Fibroblast of lung (primary cell): ENCODE measurements at regions not wholly inside any gene's neighbourhood (a gene's known extent, or its start where the extent isn't known, plus 50 kb on each side); places are given as distances from the start of the nearest gene placed in this dataset.

ENCODE experiments used
- DNase-seq, 2 donors: peaks; one replicate each; pipeline versions ENCODE4 v3.0.0 to v3.0.0-alpha.2; 2010; ENCODE audit warnings: low read depth in 2 of 2
- H2AFZ ChIP-seq: 2 replicates; pipeline ENCODE4 v1.5.1; 2012; ENCODE audit warnings: low read length, control low read depth, inconsistent platforms
- H3K27ac ChIP-seq: 2 replicates; pipeline ENCODE4 v1.5.1; 2011; ENCODE audit warnings: low read length, control low read depth; ENCODE audit not compliant: insufficient read depth
- H3K27me3 ChIP-seq: 2 replicates; pipeline ENCODE4 v1.5.1; 2011; ENCODE audit warnings: mild to moderate bottlenecking, low read length; ENCODE audit not compliant: control insufficient read depth, insufficient read depth
- H3K36me3 ChIP-seq: 2 replicates; pipeline ENCODE4 v1.5.1; 2011; ENCODE audit warnings: low read length; ENCODE audit not compliant: control insufficient read depth, insufficient read depth
- H3K4me1 ChIP-seq: 2 replicates; pipeline ENCODE4 v1.5.1; 2011; ENCODE audit warnings: low read length; ENCODE audit not compliant: control insufficient read depth, insufficient read depth; ENCODE audit errors: extremely low read depth
- H3K4me2 ChIP-seq: 2 replicates; pipeline ENCODE4 v1.5.1; 2011; ENCODE audit warnings: low read length, control low read depth; ENCODE audit not compliant: insufficient read depth; ENCODE audit errors: extremely low read depth
- H3K4me3 ChIP-seq, 4 experiments: fragments of 200-600 bp in 1 of 4; sonication (generic) in 1 of 4; replicated peaks in 1 of 4; 2 replicates each; pipeline ENCODE4 v1.5.1; 2011 to 2016; ENCODE audit warnings: low read length in 4 of 4, low read depth in 3 of 4, mild to moderate bottlenecking in 3 of 4, control low read depth in 2 of 4, inconsistent platforms in 1 of 4, mixed read lengths in 1 of 4; ENCODE audit not compliant: insufficient read depth in 1 of 4; ENCODE audit errors: control extremely low read depth in 1 of 4
- H3K79me2 ChIP-seq: 2 replicates; pipeline ENCODE4 v1.5.1; 2012; ENCODE audit warnings: mild to moderate bottlenecking, low read length, inconsistent platforms; ENCODE audit not compliant: control insufficient read depth, insufficient read depth
- H3K9ac ChIP-seq: 2 replicates; pipeline ENCODE4 v1.5.1; 2011; ENCODE audit warnings: mild to moderate bottlenecking, low read length, control low read depth; ENCODE audit not compliant: insufficient read depth
- H3K9me3 ChIP-seq: 2 replicates; pipeline ENCODE4 v1.5.1; 2012; ENCODE audit warnings: low read depth, low read length; ENCODE audit not compliant: control insufficient read depth, insufficient read depth
- H4K20me1 ChIP-seq: 2 replicates; pipeline ENCODE4 v1.5.1; 2011; ENCODE audit warnings: low read length; ENCODE audit not compliant: control insufficient read depth, insufficient read depth; ENCODE audit errors: extremely low read depth
- CTCF ChIP-seq, 2 donors: IDR thresholded peaks in 1 of 2; conservative IDR thresholded peaks in 1 of 2; 1 replicate in 1 of 2; 2 replicates in 1 of 2; pipeline ENCODE4 v1.5.1; 2011 to 2012; ENCODE audit warnings: low read length in 2 of 2, control low read depth in 1 of 2, inconsistent platforms in 1 of 2, low read depth in 1 of 2, mild to moderate bottlenecking in 1 of 2
- EZH2 ChIP-seq: IDR thresholded peaks from 2 replicates; pipeline ENCODE4 v1.5.1; 2012; ENCODE audit warnings: low read length, control low read depth, mild to moderate bottlenecking; ENCODE audit errors: missing control alignments

GRCh38 chr12:39105111-39105510, 199.7 kb upstream of the CPNE8 start:
- no peaks in the 10 kb centered on the region for H3K79me2 ChIP-seq
- H3K4me2 ChIP-seq = no peak overlapping the region
- peak in 1 of 2 donors; percentile 96 for DNase-seq
- H3K9ac ChIP-seq = no peak overlapping the region
- H3K4me3 ChIP-seq = no peak overlapping the region
- no peaks in the 10 kb centered on the region for H4K20me1 ChIP-seq
- no peaks in the 10 kb centered on the region for H3K9me3 ChIP-seq
- H2AFZ ChIP-seq = no peak overlapping the region
- no peaks in the 10 kb centered on the region for H3K4me1 ChIP-seq
- no peaks in the 10 kb centered on the region for H3K36me3 ChIP-seq
- no peak for TF ChIP-seq CTCF (conservative IDR thresholded peaks at IDR 0.05 in 1 of 2, IDR thresholded peaks at IDR 0.05 in 1 of 2; ENCODE audit: low read depth in 1 of 2, low read length in 2 of 2)
- no peak for TF ChIP-seq EZH2
- no peaks in the 10 kb centered on the region for H3K27me3 ChIP-seq
- H3K27ac ChIP-seq = no peak overlapping the region

- H3K27ac ChIP-seq = no peak overlapping the region
- no peak overlapping the region for H3K4me3 ChIP-seq
- no peak overlapping the region for H3K4me2 ChIP-seq
- no peak overlapping the region for H2AFZ ChIP-seq
- peak; percentile 11 to 57 for DNase-seq
- no peaks in the 10 kb centered on the region for H3K27me3 ChIP-seq
- no peak overlapping the region for H3K9ac ChIP-seq
- no peaks in the 10 kb centered on the region for H4K20me1 ChIP-seq
- no peaks in the 10 kb centered on the region for H3K9me3 ChIP-seq
- no peaks in the 10 kb centered on the region for H3K36me3 ChIP-seq
- no peaks in the 10 kb centered on the region for H3K79me2 ChIP-seq
- TF ChIP-seq EZH2 (no peak), CTCF (conservative IDR thresholded peaks at IDR 0.05 in 1 of 2, IDR thresholded peaks at IDR 0.05 in 1 of 2; ENCODE audit: low read depth in 1 of 2, low read length in 2 of 2) (peak; percentile 29 to 61)
- no peaks in the 10 kb centered on the region for H3K4me1 ChIP-seq
These were observed 198.3 kb upstream of the CPNE8 start for GRCh38 chr12:39103552-39104165.

GRCh38 chr12:39102474-39103209, 197.3 kb upstream of the CPNE8 start:
- Histone ChIP-seq H3K36me3 (no peaks in the 10 kb centered on the region), H2AFZ (no peak overlapping the region), H3K4me2 (no peak overlapping the region), H3K9ac (no peak overlapping the region), H3K27ac (no peak overlapping the region), H3K9me3 (no peaks in the 10 kb centered on the region), H3K27me3 (no peaks in the 10 kb centered on the region), H3K4me3 (no peak overlapping the region), H3K4me1 (no peaks in the 10 kb centered on the region), H3K79me2 (no peaks in the 10 kb centered on the region), H4K20me1 (no peaks in the 10 kb centered on the region)
- TF ChIP-seq CTCF (conservative IDR thresholded peaks at IDR 0.05 in 1 of 2, IDR thresholded peaks at IDR 0.05 in 1 of 2; ENCODE audit: low read depth in 1 of 2, low read length in 2 of 2) (no peak), EZH2 (no peak)
- DNase-seq = peak in 1 of 2 donors; percentile 91
